HG02973 (cell line): ENCODE measurements at regions not wholly inside any gene's neighbourhood (a gene's known extent, or its start where the extent isn't known, plus 50 kb on each side); places are given as distances from the start of the nearest gene placed in this dataset.
"Not testable (repeated sequence)": the region's sequence is repeated elsewhere in the genome, so short reads cannot be mapped to it uniquely, and the experiment has no call there.

Experiments used
- ATAC-seq: cut with Tn5 transposase; IDR thresholded peaks from one replicate; pipeline ENCODE4 v1.9.1; 2021; ENCODE audit warnings: moderate library complexity; ENCODE audit not compliant: unreplicated experiment

DNA sequence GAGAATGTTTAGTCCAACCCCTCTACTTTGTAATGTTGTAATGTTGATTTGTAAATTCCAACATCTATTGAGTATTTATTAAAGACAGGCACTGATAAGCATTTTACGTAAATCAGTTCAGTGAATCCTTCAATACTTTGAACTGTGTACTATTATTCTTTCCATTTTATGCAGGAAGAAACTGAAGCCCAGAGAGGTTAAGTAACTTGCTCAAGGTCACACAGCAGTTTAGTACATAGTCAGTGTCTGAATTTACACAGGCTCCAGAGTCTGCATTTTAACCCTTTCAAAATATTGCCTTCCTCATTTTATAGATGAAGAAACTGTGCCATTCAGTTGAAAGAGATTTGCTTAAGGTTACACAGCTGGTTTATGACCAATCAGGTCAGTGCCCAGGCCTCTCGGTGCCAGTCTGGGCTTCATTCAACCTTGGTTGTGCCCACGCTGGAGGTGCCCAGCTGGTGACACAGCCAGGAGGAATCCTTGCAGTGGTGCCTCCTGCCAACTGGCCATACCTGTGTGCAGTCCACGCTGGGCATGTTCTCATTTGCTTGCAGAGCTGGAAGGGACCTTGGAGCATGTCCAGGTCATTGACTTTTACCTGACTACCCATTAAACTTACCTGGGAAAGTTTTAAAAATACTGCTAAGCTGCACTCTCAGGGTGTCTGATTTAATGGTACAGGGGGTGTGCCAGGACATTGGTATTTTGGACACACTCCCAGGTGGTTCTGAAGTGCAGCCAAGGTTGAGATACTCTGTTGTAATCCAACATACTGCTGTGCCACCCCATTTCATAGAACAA, 74.3 kb upstream of the CYRIA start:
- ATAC-seq, result no peak

DNA sequence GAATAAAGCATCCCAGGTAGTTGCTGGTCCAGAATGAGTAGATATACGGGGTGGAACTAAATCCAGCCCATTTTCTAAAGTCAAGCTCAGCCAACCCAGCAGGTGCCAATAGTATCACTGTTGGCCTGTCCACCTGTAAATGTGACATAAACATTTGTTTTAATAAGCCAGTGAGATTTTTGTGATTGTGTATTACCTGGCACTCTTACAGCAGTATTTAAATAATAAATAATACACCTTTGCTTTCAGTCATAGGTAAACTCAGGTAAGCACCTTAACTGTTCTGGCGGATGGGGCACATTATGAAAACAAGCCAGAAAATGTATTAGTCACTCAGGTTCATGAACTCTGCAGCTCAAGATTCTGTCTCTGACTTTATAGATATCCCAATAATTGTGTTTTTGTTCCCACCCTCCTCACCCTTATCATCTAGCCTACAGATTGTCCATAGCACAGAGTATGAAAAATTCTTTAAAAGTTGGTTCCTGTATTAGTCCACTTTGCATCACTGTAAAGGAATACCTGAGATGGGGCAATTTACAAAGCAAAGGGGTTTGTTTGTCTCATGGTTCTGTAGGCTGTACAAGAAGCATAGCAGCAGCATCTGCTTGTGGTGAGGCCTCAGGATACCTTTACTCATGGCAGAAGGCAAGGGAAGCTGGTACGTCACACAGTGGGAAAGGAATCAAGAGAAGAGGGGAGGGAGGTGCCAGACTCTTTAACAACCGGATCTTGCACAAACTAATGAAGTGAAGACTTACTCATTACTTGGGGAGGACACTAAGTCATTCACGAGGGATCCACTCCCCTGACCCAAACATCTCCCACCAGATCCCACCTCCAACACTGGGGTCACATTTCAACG, 73.0 kb upstream of the CYRIA start:
- ATAC-seq, result no peak

DNA sequence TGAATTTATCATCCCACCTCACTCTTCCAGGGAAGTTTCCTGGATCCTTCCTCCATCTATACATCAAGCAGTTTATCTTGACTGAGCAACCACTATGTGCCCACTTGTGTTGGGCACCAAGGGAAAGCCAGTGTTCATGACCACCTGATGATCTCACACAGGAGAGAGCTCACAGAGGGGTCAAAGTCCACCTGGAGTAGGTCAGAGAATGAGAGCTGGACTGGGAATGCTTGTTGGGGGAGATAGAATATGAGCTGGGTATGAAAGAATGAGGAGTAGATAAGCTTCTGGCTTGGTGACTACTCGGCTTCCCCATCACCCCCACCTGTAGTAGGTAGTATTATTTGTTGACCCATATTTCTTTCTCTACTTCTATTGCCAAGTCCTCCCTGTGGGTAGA, 72.2 kb upstream of the CYRIA start:
- ATAC-seq, result no peak

DNA sequence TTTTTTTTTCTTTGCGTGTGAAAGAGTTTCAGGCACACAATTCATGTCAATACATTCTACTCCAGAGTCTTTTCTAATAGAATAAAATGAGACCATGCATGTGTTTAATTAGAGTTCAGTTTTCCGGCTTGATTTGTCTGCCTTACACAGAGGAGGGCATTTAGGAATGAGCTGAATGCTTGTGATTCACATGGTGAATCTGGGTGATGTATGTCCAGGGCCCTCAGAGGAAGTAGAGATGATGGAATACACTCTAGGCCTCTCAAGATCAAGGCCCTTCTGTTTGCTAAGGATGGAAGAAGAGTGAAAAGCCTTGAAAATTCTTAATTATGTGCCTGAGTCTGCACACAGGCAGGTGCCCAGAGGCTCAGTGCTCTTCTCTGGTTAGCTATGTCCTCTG, 71.0 kb upstream of the CYRIA start:
- ATAC-seq, result no peak

DNA sequence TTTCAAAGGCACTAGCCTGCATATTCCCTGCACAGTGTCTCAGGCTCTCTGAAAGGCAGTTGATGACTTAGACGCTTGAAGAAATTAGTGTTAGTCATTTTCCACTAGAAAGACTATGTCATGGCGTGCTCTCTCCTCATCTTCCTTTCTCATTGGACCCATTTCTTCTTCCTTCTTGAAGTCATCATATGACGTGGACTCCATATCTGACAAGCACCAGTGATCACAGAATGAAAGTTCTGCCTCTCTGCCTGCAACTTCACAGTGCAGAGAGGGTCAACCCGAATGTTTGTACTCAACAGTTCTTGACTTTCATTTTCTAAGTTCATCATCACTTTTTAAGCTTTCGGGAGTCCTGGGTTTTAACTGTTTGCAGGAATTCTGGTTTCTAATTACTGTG, 63.7 kb upstream of the CYRIA start:
- ATAC-seq, result peak; percentile 54

DNA sequence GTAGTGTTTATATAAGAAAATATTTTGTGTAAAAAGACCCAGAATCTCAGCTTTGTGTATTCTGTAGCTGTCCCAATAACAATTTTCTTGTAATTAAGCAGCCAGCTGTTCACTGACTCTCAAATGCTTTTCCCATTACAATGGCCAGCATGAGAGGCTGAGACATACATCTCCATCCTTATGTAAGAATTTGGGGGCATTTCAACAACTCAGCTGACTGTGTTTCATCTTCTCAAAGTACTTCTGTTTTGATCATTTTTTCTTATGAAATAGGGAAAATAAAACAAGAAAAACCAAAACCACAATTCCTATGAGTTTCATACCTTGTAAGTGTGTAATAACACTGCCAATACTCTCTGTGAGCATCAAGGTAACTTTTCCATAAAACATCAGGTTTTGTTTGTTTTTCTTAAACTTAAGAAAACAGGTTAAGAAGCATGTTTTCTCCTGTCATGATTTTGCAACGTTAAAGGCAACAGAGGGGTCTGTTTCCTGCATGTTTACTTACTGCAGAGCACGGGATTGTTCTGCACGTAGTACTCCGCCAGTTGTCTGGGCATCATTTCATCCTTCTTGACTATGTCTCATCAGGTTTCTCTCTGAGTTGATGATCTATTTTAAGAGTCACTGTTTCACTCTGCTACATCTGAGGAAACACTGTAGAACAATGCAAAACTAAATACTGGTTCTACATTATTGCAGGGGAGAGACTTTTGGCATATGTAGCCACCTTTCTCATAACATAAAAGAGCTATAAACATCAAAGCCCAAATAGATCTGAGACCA, 62.9 kb upstream of the CYRIA start:
- ATAC-seq, result peak; percentile 56

DNA sequence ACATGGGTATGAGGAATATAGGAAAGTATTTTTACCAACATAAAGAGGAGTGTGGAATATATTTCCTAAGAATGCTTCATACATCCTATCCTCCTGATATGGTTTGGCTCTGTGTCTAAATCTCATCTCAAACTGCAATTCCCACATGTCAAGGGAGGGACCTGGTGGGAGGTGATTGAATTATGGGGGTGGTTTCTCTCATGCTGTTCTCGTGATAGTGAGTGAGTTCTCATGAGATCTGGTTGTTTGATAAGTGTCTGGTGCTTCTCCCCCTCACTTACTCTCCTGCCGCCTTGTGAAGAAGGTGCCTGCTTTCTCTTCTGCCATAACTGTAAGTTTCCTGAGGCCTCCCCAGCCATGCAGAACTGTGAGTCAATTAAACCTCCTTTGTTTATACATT, 62.2 kb upstream of the CYRIA start:
- ATAC-seq, result not testable (repeated sequence)

DNA sequence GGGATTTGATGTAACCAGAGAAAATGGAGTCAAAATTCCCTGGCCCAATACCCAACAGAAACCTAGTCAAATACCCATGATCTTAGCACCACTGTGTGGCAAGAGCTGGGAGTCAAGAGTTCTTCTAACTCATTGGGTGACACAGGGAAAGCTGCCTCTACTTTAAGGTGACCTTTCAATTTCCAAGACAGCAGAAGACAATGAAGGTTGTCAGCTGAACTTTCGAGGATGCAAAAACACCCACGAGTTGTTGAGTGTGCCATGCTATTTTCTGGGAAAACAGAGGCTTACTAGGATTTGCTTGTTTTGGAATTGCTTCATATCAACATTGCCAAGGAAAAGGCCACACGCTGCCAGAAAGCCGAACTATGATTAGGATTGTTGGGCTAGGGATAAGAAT, 61.6 kb upstream of the CYRIA start:
- no peak for ATAC-seq

DNA sequence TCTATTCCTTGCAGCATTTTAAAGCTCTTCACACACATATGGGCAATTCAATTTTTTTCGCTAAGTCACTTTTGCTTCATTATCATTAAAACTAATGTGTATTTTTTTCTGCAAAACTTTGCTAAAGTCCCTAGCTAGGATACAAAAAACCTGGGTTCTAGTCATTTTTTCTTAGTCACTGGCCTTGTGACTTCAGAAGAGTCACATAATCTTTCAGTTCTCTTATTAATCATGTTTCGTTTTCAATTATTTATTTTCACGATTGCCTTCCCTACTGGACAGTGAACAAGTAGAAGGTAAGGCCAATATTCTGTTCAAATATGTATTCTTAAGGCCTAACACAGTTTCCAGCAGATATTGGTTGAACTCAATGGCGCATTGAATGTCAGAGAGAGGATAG, 60.9 kb upstream of the CYRIA start:
- no peak for ATAC-seq

DNA sequence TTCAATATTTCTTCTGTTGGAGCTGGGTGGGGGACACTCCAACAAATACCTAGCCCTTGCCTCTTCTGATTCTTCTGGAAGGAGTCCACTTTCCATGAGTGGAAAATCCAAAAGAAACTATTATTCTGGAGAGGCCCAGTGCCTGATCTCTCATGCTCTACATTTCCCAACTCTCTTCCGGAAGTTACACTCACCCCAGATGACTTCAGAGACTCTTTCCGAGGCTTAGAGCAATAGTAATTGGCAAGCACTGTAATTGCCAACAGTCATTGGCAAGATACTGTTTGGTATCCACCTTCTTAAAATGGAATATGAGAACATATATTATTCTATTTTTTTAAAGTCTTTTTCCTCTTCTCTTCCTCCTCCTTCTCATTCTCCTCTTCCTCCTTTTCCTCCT, 60.5 kb upstream of the CYRIA start:
- ATAC-seq, result no peak

DNA sequence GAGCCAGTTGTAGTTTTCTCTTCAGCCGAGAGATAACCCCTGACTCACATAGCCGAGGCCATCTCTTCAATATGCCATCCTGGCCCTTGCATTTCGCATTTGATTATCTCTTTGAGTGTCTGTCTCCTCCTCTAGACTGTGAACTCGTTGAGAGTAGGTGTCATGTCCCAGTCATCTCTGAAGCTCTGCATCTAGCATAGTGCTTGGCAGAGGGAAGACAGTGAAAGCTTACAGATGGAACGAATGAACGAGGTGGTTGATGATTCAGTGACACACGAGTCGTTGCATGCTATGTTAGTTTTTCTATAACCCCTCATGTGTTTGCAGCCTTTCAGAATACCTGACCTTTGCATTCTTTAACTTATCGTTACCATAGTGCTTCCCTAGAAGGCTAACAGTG, 59.9 kb upstream of the CYRIA start:
- ATAC-seq, result no peak

DNA sequence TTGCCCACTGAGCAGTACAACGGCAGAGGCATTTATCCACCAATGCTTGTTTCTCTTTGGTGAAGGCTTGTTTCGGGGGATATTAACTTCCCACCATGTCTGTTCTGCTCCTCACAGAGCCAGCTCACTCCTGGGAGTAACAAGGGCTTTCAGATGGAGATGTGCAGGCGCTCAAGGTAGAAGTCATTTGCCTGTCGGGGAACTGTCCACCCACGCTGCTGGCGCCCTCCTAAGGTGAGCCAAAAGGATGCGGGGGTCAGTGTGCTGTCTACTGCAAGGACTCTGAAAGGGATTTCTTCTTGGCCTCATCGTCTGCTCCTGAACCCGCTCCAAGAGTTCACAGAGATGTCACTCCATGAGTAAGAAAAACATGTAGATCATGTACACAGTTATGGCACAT, 57.0 kb upstream of the CYRIA start:
- ATAC-seq, result no peak

DNA sequence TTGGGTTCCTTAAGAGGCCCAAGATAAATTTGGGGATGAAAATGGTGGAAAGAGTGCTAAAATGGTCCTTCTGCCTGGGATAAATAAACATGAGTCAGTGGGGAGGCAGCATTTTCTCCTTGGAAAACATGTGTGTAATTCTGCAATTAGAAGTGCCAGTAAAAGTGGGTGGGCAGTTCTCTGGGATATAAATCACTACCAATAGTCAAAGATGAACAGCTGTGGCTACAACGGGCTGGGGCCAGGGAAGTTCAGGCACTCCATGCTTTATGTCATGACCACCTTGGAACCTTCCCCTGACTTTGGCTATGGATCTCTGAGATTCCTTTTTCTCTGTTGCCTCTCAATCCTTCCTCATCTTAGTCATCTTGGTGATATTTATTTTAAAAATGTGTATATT, 56.5 kb upstream of the CYRIA start:
- ATAC-seq, result no peak

DNA sequence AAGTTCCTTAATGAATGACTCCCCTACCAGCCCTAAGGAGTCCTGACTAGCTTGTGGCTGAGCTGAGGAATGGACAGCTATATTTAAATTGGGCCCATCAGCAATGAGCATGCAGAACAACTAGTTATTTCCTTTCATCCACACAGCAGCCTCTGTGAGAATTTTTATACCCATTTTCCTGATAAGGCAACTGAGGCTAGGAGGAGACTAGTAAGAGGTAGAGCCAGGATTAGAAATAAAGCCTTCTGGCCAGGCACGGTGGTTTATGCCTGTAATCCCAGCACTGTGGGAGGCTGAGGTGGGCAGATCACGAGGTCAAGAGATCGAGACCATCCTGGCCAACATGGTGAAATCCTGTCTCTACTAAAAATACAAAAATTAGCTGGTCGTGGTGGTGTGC, 55.9 kb upstream of the CYRIA start:
- not testable (repeated sequence) for ATAC-seq

DNA sequence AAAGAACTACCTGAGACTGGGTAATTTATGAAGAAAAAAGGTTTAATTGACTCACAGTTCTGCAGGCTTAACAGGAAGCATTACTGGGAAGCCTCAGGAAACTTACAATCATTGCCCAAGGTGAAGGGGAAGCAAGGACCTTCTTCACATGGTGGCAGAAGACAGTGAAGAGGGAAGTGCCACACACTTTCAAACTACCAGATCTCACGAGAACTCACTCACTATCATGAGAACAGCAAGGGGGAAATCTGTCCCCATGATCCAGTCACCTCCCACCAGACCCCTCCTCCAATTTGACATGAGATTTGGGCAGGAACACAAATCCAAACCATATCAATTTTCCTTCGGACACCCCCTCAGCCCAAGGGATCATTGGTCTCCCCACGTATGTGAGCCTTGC, 55.1 kb upstream of the CYRIA start:
- not testable (repeated sequence) for ATAC-seq

DNA sequence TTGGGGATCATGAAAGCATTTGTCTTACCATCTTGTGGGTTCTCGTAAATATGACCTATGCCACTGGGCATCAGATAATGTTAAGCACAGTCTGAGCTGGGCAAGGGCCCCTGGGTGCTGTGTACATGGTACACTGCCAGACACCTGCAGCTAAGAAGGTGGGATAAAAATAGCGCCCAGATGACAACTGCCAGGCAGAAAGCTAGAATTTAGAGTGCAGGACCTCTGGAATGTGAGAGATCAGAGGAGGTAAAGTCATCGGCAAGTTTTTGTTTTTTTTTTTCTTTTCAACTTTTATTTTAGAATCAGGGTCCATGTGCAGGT, 53.8 kb upstream of the CYRIA start:
- ATAC-seq, result no peak

DNA sequence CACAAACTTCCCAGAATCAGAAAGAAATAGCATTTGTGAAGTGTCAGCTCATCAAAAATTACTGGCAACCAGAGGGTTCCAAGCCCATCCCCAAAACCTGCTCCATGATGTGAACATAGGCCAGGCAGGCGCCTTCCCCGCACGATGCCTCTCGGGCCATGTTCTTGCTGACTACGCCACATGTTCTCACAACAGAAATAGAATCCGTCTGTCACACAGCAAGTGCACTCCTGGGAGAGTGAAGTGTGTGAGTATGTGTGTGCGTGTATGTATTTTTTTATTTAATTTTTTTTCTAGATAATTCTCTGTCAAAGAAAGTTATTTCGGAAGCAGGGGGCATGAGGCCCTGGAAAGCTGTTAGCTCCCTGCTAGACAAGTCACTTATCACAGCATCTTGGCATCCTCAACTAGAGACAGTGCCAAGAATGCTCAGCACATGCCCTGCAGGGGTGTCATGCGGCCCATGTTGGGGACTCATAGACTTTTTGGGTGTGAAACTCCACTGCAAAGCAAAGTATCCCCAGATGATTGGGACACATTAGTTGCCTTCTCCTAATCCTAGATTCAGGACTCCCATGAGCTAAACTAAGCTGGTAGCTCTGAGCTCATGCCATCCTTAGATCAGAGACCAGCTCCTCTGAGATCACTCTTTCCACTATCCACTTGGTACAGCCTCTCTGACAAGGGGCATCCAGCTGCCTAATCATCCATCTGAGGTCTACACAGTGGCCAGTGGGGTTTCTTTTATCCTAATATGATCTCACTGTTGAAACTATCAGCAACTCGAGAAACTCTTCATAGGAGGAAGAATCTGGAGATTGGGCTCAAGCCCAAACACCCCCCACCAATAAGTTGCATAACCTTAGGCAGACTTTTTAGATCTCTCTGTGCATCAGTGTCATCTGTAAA, 53.2 kb upstream of the CYRIA start:
- ATAC-seq, result no peak

DNA sequence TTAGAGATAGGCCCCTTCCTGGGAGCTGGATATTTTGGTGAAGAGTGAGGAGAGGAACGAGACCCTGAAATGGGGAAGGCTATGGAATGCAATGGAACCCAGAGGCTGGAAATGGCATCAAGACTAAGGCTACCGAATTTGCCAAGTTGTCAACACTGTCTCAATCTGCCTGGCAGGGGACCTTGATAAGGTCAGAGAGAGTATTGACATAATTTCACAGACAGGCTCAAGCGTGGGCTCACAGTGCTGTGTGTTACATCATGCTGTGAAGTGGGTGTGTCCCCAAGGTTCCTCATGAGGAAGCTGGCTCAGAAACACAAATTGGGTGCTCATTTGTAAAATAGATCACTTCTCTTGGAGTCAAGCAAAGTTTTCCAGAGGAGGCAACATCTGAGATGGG, 51.8 kb upstream of the CYRIA start:
- ATAC-seq, result no peak

DNA sequence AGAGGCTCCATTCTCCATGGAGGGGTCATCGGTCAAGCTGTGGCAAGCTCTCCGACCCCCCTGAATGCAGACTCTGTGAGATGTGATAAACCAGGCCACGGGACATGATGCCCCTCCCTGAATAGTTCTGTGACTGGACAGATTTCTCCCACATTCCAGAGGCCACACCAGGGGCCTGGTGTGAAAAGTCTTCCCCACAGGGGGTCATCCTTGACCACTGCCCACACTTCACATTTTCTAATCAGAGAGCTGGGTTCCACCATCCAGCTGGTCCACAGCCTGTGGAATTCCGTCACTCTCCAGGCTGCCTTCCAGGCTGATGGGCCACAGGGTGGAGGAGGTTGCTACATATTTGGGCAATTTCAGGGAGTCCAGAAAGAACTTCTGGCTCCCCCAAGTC, 51.3 kb upstream of the CYRIA start:
- no peak for ATAC-seq

DNA sequence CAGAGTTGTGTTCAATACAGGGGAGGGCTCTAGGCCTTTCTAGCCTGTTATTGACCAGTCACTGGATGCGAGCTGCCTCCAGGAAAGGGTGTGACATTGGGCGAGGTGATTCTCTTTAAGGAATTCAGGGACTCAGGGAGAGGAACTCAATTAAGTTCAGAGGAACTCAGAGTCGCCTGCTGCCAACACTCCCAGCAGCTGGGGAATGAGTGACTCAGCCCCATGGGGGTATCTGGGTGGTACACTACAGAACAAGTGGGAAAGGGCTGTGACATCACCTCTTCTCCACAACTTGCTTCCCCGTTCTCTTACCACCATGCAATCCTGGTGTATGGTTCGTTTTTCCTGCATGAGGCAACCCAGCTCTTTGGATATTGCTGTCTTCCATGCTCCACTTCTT, 50.4 kb upstream of the CYRIA start:
- ATAC-seq, result no peak
